CD4-positive, alpha-beta T cell treated with Interleukin-17A for 1 hour (primary cell): ENCODE measurements at regions not wholly inside any gene's neighbourhood (a gene's known extent, or its start where the extent isn't known, plus 50 kb on each side); places are given as distances from the start of the nearest gene placed in this dataset.

Source experiments
- DNase-seq: peaks from one replicate; pipeline ENCODE4 v3.0.0-alpha.2; 2020

DNA sequence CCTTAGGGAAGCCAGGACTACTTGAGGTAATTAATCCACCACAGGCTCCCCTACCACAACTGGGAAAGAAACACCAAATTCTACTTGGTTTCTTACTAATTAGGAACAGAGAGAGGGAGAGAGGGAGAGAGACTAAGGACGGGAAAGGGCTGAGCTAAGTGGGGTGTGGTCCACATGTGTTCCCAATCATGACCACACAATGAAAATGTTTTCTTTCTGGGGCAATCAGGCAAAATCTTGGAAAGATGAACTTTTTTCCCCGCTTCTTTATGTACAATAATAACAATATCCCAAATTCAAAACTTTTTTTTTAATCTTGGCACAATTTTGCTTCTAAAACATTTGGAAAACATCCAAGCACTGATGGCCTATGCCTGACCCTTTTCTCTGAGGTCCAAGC is 734.4 kb downstream of the MAFB start:
- no peak for DNase-seq

DNA sequence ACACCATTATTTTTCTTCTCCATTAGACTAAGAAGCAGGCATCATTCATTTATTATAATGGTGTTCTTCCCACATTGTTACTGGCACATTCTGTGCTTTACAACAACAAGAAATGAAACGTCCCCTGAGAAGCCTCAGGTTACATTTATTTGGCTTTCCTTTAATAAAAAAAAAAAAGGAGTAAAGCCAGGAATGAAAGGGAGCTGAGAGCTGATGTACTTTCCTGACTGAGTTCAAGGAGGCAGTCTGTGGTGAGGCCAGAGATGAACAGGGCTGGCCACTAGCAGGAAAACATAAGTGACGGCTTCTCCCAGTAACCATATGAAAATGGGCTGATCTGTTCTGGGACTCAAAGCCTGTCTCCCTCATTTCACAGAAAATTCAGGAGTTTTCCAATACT is 742.1 kb downstream of the MAFB start:
- DNase-seq: no peak

DNA sequence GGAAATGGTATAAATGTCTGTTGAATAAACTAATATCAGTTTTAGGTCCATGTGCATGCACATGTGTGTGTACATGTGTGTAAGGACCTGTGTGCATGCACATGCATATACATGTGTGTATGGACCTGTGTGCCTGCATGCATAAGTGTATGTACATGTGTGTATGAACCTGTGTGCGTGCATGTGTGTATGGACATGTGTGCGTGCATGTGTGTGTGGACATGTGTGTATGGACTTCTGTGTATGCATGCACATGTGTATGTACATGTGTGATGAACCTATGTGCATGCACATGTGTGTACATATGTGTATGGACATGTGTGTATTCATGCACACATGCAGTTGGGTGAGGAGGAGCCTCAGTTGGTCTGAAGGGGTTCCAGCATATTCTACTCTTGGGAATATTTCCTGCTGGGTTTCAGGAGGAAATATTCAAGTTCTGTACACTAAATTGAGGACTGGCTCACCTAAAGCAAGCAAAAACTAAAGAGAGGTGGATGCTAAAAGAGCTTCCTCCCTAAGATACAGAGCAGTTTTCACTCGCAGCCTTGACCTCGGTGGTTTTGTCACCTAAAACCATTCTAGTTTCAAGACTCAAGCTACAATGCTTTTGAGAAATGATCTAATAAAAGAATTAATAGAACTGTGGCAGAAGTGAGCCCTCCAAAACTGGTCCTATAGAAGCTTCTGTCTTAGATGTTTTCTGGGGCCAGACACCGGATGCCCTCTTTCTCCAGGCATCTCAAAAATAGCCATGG is 742.8 kb downstream of the MAFB start:
- no peak for DNase-seq

DNA sequence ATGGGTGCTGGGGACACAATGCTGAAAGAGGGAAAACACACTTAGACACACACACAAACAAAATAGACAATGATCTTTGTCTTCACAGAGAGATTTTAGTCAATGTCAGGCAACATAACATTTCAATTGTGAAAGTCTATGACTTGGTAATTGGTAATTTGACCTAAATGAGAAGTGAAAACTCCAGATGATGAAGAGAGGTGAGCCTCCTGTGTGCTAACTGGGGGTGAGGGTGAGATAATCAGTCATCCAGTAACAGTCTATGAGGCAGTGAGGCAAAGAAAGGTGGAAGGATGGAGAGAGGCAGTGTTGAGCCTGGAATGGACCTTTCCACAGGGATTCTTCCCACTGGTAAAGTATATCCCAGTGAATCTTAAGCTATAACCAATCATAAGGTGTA is 744.2 kb downstream of the MAFB start:
- no peak for DNase-seq

DNA sequence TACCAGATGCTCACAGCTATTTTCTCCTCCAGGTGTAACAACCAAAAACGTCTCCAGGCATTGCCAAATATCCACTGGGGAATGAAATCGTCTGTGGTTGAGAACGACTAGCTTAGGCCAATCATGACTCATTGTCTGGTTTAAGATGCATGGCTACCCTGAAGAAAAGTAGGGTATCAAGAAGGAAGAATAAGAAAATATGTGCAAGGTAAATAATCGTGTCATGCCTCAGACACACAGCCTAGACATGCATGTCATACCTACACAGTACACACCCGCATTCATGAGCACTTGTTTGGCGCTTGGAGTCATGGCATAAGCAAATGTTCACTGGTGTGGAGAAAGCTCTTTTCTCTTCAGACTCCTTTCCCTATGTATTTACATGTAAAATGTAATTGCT is 745.7 kb downstream of the MAFB start:
- no peak for DNase-seq

- no peak for DNase-seq
Measured at GRCh38 chr20:39941245-39941644, 747.8 kb downstream of the MAFB start.

DNA sequence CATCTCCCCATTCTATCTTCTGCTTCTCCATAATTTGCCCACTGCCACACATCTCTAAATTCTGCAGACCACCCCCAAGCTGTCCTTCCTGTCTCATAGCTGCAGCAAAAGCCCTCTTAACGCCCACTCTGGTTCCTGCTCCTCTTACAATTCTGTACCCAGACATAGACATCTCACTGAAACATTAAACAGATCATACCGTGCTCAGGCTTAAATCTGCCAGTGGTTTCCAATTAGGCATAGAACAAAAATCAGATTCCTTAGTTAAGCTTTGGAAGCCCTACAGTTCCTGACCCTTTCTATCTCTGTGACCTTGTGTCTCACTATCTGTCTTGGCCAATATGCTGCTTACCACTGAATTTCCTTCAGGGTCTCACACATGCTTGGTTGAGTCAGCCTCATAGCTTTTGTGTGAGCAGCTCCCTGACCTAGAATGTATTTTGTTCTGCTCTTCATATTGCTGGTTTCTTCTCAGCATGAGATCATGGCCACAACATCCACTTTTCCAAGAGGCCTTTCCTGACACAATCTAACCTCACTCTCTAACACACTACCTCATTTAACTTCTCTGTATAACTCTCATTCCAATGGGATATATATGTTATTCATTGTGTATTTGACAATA is 749.7 kb downstream of the MAFB start:
- DNase-seq: no peak

GRCh38 chr20:39936401-39936800 is 752.6 kb downstream of the MAFB start:
- no peak for DNase-seq

DNA sequence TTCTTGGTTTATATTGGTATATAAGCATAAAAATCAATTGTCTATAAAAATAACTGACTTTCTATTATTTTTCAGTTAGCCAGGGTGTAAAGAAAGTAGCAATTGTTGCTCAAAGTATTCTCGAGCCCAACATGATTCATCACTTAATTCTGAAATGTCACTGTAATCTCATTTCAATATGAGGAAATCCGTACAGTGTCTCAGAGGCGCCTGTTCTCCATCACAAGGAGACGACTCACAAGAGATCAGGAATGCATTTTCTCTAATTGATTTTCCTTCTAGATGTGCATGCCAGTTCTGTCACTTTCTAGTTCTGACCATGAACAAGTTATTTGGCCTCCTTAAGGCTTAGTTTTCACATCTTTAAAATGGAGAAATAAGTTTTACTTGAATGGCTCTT is 753.1 kb downstream of the MAFB start:
- no peak for DNase-seq

GRCh38 chr20:39916236-39916765 is 772.7 kb downstream of the MAFB start:
- no peak for DNase-seq

GRCh38 chr20:39913274-39913673 is 775.8 kb downstream of the MAFB start:
- DNase-seq: no peak

GRCh38 chr20:39911497-39911896 is 777.5 kb downstream of the MAFB start:
- no peak for DNase-seq

DNA sequence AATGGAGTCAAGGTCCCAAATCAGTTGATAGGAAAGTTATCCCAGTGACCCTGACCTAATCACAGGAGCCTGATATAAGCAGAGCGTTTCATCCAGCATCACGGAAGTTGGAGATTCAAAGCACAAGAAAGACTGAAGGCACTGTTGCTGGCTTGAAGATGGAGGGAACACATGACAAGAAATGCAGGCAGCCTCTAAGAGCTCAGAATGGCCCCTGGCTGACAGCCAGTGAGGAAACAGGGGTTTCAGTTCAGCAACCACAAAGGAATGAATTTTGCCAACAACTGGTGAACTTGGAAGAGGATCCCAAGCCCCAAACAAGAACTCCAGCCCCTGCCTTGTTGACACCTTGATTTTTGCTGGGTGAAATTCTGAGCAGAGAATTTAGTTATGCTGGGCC is 778.5 kb downstream of the MAFB start:
- no peak for DNase-seq

DNA sequence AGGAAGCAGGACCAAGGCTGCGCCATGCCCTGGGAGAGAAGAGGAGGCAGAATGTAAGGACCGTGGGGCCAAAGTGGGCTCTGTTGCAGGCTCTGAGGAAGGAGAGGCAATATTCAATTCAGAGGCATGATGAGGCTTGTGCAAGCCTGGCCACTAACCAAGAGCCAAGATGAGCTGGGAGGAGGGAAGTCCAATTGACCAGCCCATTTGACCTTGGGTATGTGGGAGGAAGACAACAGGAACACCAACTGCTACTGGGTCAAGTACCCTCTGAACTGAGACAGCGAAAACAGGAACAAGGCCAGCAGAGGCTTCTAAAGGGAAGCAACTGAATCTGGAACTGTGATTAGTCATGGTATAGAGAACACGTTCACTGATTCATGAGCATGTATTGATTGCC is 779.6 kb downstream of the MAFB start:
- no peak for DNase-seq

DNA sequence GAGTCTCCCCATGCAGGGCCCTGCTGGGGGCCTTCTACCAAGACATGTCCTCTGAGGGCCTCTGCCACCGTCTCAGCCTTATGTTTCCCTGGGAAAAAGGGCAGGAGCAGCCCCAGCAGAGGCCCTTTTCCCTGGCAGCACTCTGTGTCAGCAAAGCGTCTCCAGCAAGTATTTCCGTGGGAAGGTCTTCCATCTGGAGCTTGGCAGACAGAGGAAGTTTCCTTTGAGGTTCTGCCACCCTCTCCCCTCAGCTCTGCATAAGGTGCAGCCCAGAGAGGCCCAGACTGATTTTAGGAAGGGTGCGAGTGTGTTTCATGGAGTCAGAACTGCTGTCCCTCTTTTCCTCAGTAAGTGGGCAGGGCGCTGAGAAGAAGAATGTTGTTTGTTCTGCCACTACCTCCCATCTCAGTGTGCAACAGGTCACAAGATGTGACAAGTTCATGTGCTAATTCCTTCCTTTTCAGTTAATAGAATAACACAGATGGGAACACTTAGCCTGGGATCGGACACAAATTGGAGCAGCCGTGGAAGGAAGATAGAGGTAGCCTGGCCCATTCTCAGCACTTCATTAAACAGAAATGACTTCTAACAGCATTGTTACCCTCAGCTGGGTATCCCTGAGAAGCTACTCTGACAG is 784.4 kb downstream of the MAFB start:
- no peak for DNase-seq

- DNase-seq: no peak
Measured at GRCh38 chr20:39903806-39904465, 785.1 kb downstream of the MAFB start.

GRCh38 chr20:39899881-39900280 is 789.2 kb downstream of the MAFB start:
- DNase-seq: no peak

DNA sequence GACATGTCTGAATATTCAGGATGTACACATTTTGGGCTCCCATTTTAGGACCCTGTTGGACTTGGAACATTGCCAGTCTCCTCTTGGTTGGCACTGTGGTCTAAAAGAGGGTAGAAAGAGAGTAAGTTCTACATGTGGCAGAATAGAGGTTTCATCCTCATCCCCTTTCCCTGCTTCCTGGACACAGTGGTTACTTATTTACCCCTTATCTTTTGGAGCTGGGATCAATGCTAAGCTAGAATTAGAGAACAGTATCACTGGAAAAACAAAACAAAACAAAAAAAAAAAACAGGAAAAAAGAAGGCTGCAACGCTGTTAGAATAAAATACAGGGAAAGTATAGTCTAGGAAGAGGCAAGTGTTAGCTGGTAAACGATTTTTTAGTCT is 790.6 kb downstream of the MAFB start:
- no peak for DNase-seq

DNA sequence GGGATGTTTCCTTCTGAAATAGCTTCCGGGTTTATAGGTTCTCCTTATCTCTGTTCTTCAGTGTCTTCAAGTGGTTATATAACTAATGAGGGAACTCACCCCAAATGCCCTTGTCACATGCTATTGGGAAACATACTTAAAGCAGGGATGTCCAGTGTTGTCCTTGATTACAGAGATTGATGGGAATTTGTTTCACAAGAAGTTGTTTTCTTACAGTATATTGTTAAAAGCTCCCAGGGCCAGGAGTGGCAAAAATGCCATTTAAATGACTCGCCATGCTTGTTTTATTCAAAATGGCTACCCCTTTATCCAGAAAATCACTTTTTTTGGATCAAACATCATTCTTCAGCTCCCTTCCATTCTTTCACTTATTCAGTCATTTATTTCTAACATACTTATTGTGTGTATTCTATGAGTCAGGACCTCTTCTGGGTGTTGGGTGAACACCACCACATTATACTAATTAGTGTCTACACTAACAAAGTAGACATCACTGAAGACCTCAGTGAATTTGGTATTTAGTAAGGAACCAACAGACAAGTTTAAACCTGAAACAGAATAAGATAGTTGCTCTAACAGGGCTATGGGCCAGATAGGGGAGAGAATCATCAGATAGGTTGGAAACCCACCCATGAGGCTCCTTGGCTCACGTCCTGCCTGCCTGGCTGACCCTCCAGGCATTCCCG is 791.1 kb downstream of the MAFB start:
- DNase-seq: no peak

DNA sequence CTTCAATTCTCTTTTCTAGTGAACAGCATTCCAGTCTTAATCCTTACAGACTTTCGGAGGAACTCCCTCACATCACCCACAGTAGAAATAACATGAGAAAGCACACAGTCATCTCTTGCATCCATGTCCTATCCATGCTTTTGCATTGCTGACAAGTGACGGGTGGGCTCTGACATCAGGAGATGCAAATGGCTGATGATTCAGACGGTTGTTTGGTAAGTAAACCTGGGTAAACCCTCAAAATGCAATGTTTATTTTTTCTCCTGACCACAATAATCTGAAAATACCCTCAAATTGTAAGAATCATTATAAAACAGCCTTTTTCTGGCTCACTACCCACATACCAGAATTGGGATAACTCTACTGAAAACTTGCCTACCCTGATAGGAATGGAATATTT is 792.0 kb downstream of the MAFB start:
- no peak for DNase-seq

DNA sequence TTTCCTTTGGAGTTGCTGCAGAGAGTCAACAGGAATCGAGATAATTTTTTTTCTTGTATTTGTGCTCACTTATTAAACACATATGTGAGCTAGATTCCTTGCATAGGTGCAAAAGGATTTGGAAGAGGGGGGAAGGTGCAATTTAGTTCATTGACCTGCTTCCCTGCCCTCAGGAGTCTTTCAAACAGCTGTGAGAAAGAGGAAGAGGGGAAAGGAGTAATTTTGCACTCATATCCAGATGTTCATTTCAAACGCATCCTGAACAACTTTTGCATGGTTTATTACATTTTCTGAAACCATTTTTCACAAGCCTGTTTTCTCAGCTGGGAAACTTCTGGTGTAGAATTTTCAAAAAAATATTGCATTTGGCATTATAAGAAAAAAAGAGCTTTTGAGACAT is 795.0 kb downstream of the MAFB start:
- DNase-seq: no peak

GRCh38 chr20:39893003-39893685 is 795.9 kb downstream of the MAFB start:
- DNase-seq: no peak
